ENCODE measurements at regions not wholly inside any gene's neighbourhood (a gene's known extent, or its start where the extent isn't known, plus 50 kb on each side); places are given as distances from the start of the nearest gene placed in this dataset.

DNA sequence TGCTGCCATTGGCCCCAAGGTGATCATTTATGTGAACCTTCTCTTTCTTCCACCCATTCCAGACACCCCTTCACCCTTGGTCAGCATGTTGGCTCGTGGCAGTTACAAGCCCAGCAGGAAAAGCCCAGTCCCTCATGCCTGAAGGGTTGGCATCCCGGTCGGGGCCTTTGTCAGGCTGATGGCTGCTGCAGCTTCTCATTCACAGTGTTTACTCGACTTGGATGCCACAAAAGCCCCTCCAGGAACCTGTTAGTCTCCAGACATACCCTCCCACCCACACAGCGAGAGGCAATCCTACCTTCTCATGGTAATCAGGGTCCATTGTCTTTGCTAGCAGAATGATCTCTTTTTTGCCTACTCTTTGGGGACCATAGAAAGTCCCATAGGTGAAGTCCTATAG is 200.8 kb upstream of the PFKP start:
- no peak for DNase-seq

DNA sequence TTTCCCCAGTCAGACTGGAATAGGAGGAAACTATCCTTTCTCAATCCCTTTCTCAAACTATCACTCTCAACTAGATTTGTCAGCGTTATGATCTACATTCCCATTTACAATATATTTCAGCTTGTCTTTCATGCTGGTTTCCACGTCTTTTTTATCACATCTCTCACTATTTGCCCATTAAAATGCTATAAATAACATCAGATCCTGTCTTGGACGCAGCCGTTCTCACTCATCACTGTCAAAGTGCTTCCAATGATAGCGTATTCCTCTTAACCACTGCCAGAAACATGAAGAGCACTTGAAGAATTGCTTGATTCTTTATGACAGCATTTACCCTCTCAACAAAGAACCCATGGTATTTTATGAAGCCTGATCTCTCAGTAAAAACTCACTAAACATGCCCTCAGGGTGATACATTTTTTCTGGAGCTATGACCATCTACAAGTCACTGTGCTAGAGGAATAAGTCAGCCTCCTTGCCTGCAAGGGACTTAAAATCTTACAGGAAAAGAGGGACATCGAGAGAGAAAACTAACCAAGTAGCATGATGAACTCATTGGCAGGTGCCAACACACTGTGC is 205.6 kb upstream of the PFKP start:
- H3K36me3 Mint-ChIP-seq (ENCODE audit: low read depth): no peaks in the 10 kb centered on the region
- peaks cover 6% of the 10 kb centered on the region; the same call in 1 of the 2 replicates for H3K9me3 Mint-ChIP-seq
- H3K27ac Mint-ChIP-seq: no peak overlapping the region
- DNase-seq: no peak
- no peak for TF ChIP-seq CTCF (IDR thresholded peaks at IDR 0.05)
- H3K4me3 Mint-ChIP-seq: no peak overlapping the region
- H3K4me1 Mint-ChIP-seq (ENCODE audit: low read depth): no peaks in the 10 kb centered on the region
- no peaks in the 10 kb centered on the region for H3K27me3 Mint-ChIP-seq (ENCODE audit: insufficient read depth)

More for the DNA sequence above, 200.8 kb upstream of the PFKP start:
- peaks cover 6% of the 10 kb centered on the region; the same call in 1 of the 2 replicates for H3K9me3 Mint-ChIP-seq
- no peak for TF ChIP-seq CTCF (IDR thresholded peaks at IDR 0.05)
- H3K27ac Mint-ChIP-seq: no peak overlapping the region
- H3K4me3 Mint-ChIP-seq: no peak overlapping the region
- H3K4me1 Mint-ChIP-seq (ENCODE audit: low read depth): no peaks in the 10 kb centered on the region
- no peaks in the 10 kb centered on the region for H3K36me3 Mint-ChIP-seq (ENCODE audit: low read depth)
- no peaks in the 10 kb centered on the region; the same call in 1 of the 2 replicates for H3K27me3 Mint-ChIP-seq (ENCODE audit: insufficient read depth)

GRCh38 chr10:2858452-2858851 is 208.9 kb upstream of the PFKP start:
- no peaks in the 10 kb centered on the region for H3K9me3 Mint-ChIP-seq
- no peaks in the 10 kb centered on the region for H3K4me1 Mint-ChIP-seq (ENCODE audit: low read depth)
- H3K36me3 Mint-ChIP-seq (ENCODE audit: low read depth): no peaks in the 10 kb centered on the region
- TF ChIP-seq CTCF (IDR thresholded peaks at IDR 0.05): no peak
- H3K27ac Mint-ChIP-seq: no peak overlapping the region
- no peaks in the 10 kb centered on the region; the same call in 1 of the 2 replicates for H3K27me3 Mint-ChIP-seq (ENCODE audit: insufficient read depth)
- no peak for DNase-seq
- no peak overlapping the region for H3K4me3 Mint-ChIP-seq

GRCh38 chr10:2856598-2856997 is 210.8 kb upstream of the PFKP start:
- DNase-seq: no peak
- no peaks in the 10 kb centered on the region for H3K36me3 Mint-ChIP-seq (ENCODE audit: low read depth)
- no peak overlapping the region for H3K4me3 Mint-ChIP-seq
- H3K27ac Mint-ChIP-seq: no peak overlapping the region
- no peaks in the 10 kb centered on the region for H3K4me1 Mint-ChIP-seq (ENCODE audit: low read depth)
- no peaks in the 10 kb centered on the region; the same call in 1 of the 2 replicates for H3K27me3 Mint-ChIP-seq (ENCODE audit: insufficient read depth)
- TF ChIP-seq CTCF (IDR thresholded peaks at IDR 0.05): no peak
- H3K9me3 Mint-ChIP-seq: no peaks in the 10 kb centered on the region

- no peak for DNase-seq
- no peak for TF ChIP-seq CTCF (IDR thresholded peaks at IDR 0.05)
- H3K4me1 Mint-ChIP-seq (ENCODE audit: low read depth): no peaks in the 10 kb centered on the region
- H3K36me3 Mint-ChIP-seq (ENCODE audit: low read depth): no peaks in the 10 kb centered on the region
- H3K4me3 Mint-ChIP-seq: no peak overlapping the region
- H3K9me3 Mint-ChIP-seq: no peaks in the 10 kb centered on the region
- H3K27ac Mint-ChIP-seq: no peak overlapping the region
- H3K27me3 Mint-ChIP-seq (ENCODE audit: insufficient read depth): no peaks in the 10 kb centered on the region; the same call in none of the 2 replicates
These were observed 214.6 kb upstream of the PFKP start for GRCh38 chr10:2852574-2853323.

All from HFFc6 (cell line).